GM21526 (cell line): ENCODE measurements at regions not wholly inside any gene's neighbourhood (a gene's known extent, or its start where the extent isn't known, plus 50 kb on each side); places are given as distances from the start of the nearest gene placed in this dataset.
"Not testable (repeated sequence)": the region's sequence is repeated elsewhere in the genome, so short reads cannot be mapped to it uniquely, and the experiment has no call there.

Source experiments
- ATAC-seq: cut with Tn5 transposase; IDR thresholded peaks from one replicate; pipeline ENCODE4 v1.9.1; 2021; ENCODE audit warnings: moderate library complexity; ENCODE audit not compliant: unreplicated experiment, low FRiP score

DNA sequence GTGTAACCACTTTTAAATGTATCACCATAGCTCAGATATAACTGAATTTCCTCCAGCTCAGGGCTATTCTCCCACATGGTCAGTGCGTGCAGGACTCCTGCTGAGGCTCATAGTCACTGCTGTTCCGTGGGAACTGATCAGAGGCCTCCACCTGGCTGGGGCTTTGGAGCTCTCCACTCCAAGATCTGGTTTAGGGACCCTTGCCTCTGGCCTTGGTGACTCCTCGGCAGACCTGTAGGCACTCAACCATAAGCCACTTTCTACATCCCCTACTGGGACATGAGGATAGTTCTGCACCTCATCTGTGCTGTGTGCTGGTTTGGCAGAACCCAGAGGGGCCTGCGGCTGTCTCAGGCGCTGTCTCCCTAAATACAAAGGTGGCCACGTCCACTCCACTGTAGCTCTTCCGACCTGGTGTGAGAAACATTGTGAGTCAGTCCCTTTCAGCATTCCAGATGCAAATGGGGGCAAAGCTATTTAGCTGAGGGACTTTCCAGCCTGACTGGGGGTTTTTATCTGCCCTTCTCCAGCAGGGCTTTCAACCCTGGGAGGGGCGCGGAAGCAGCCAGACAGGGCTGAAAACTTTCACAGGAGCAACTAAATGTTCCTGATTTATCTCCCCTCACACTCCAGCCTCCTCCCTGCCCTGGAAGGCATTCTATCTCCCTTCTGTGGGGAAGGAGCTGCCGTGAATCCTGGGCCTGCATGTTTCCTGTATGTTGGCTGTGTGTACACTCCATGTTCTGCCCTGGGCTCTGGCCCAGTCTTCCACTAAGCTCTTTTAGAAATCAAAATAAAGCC is 218.3 kb upstream of the DAAM1 start:
- ATAC-seq, result no peak

DNA sequence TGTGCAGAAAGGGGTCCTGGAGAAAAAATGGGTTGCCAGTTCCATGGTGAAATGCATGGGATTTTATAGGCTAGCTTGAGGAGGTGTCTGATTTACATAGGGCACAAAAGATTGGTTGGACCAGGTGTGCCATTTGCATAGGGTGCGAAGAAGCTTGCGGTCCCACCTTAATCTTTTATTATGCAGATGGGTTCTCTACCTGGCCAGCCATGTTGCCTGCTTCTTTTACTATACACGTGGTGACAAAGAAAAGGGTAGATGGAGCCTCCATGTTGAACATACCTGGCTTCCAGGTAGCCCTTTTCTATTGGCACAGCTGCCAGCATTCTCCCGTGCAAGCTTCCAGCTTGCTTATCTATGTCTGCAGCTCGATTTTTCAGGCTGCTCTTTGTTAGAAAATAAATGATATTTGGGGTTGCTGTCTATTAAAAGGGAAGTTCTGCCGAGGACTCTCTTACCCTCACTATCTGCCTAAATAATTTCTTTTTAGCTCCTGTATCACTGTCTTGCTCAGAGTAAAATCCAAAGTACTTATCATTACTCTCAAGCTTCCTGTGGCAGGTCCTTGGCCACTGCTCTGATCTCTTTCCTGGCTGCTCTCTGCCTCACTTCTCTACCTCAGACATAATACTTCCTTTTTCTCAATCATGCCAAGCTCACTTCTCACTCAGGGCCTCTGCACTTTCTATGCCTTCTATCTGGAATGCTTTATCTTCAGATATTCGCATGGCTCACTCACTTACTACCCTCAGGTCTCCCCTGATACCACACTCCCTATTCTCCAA is 216.0 kb upstream of the DAAM1 start:
- no peak for ATAC-seq

DNA sequence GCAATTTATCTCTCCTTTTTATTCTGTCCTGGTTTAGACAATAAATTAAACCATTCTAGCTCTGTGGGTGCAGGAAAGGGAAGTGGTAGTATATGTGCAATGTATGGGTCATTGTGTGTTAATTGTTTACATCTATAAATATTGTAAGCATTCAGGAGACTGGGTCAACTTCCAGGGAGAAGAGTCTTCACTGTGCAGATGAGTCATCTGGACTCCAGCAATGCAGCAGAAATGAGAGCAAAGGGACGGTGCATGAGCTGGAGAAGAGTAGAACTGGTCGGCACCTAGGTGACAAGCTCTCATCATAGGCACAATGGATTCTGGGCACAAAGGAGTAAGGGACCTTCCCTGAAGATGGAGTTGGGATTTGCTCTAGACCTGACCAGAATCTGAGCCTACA is 211.1 kb upstream of the DAAM1 start:
- ATAC-seq, result no peak

DNA sequence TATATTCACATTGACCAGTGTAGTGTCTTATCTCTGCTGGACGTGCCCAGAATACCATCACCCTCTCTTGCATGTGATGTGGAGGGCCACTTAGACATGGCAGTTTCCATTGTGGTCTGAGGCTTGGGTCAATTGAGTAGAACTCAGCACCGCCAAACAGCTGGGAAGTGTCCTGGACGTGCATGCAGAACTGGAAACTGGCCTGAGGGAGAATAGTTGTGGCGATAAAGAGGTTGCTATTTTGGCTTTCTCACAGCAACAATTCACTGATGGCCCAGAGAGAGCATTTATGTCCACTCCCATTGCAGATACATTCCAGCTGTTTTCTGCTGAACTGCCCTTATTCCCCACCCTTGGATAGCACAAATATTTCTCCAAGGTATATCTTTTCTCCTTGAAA is 210.1 kb upstream of the DAAM1 start:
- ATAC-seq, result no peak

DNA sequence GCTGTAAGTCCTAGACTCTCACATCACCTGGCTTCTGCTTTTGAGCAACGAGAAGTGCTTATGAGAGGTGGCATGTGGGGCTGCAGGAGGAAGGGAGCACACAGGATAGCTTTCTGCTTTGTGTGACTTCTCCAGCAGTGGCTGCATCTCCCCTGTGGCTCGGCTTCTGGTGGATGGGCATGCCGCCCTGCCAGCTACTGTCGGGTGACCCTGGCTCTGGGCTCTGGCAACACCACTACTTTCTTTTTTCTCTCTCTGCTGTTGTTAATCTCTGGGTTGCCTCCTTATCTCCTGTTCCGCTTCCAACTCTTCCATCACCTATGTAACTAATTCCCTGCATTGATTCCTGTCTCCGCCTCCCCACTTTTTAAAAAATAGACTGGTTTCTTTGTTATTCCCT is 209.1 kb upstream of the DAAM1 start:
- no peak for ATAC-seq

DNA sequence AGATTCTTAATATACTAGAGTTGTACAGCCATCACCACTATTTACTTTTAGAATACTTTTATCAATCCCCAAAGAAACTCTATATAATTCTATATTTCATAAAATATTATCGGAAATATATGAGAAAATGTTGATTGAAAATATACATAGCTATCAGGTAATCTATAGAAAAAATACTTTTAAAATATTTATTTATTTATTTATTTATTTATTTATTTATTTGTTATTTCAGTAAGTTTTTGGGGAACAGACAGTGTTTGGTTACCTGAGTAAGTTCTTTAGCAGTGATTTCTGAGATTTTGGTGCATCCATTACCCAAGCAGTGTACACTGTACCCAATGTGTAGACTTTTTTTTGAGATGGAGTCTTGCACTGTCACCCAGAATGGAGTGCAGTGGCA is 206.6 kb upstream of the DAAM1 start:
- ATAC-seq, result no peak

DNA sequence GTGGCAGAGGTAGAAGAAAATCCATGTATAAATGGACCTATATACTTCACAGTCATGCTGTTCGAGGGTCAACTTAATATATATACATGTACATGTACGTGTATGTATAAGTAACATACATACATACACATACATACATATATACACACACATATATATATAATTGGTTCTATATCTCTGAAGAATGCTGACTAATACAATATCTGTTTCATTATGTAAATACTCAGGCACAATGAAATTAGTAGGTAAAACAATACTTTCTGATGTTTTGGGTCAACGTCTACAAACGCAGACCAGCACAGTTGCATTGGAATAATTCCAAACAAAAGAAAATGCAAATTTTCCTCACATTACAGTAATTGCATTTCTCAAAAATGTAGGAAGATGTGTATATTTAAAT is 202.7 kb upstream of the DAAM1 start:
- no peak for ATAC-seq

DNA sequence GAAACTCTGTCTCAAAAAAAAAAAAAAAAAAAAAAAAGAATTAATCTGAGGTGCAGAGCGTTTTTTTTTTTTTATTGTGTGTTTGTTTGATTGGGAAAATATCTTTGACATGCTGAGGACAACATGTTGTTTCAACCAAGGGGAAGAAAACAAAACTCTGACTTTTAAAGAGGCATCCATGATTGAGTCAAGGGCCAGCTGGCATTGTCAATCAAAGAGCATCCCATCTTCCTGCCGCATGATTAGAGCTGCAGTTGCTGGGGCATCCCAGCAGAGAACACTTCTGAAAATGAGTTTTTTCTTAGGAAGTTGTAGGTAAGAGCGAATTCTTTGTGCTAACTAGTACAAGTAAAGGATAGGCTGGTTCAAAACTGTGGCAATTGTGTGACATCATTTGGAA is 200.9 kb upstream of the DAAM1 start:
- no peak for ATAC-seq

DNA sequence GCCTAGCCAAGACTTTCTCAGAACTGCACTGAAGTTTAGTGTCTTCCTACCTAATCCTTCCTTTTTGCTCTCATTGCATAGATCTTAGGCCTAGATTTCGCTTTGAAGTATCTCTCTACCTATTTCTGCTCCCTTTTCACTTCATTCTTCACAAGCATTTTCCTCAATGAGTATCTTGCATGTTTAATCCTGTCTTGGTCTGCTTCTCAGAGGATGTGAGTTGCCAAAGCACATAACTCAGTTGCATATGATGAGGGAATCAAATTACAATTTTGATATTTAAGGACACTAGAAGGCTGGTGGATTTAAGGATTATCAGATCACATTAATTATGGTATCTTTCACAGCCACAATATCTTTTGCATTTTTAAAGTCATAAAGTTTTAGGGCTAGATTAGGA is 195.5 kb upstream of the DAAM1 start:
- no peak for ATAC-seq

DNA sequence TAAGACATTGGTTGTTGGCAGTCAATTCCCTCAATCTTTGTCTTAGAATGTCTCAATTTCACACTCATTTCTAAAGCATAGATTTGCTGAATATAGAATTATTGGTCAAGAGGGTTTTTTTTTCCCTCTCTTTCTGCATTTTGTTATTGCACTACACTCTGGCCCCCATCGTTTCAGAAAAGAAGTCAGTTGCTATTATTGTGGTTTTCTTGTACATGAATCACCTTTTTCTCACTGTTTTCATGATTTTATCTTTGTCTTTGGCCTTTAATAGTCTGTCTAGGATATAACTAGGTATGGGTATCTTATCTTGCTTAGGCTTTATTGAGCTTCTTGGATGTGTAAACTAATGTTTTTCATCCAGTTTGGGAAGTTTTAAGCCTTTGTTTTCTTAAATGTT is 194.3 kb upstream of the DAAM1 start:
- no peak for ATAC-seq

DNA sequence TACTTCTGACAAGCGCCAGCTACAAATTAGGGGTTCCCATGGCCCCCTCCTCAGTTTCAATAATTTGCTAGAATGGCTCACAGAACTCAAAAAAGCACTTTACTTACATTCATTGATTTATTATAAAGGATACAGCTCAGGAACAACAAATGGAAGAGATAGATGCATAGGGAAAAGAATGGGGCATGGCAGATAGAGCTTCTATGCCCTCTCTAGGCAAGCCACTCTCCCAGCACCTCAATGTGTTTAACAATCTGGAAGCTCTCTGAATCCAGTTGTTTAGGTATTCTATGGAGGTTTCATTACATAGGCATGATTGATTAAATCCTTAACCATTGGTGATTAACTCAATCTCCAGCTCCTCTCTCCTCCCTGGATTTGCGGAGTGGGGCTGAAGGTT is 184.5 kb upstream of the DAAM1 start:
- no peak for ATAC-seq

DNA sequence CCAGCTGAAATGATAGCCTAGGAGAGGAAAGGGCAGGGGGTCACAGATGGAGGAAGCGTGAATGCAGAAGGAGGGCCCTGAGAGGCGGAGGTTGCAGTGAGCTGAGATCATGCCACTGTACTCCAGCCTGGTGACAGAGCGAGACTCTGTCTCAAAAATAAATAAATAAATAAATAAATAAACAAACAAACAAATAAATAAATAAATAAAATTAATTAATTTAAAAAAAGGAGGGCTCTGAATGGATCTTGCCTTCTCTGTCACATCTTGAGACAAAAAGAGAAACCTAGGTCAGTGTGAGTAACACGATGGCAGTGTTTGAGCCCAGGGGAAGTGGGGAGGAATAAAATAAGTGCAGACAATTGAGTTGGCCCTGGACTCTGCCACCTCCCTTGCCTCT is 182.3 kb upstream of the DAAM1 start:
- not testable (repeated sequence) for ATAC-seq

DNA sequence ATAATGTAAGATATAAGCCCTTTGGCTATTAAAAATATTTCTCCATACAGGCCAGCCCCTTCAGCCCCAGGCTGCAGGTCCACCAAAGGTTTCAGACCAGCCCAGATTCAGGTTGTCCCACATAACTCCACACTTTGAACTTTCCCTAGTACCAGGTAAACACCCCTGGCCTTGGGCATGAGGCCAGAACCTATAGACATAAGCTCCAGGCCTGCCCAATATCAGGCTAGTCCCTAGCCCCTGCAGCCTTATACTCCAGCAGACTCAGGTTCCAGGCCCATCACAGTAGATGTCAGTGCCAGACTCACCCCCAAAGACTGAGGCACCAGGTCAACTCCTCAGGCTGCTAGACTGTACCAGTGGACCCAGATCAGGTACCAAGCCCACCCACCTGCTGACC is 178.5 kb upstream of the DAAM1 start:
- ATAC-seq, result no peak

DNA sequence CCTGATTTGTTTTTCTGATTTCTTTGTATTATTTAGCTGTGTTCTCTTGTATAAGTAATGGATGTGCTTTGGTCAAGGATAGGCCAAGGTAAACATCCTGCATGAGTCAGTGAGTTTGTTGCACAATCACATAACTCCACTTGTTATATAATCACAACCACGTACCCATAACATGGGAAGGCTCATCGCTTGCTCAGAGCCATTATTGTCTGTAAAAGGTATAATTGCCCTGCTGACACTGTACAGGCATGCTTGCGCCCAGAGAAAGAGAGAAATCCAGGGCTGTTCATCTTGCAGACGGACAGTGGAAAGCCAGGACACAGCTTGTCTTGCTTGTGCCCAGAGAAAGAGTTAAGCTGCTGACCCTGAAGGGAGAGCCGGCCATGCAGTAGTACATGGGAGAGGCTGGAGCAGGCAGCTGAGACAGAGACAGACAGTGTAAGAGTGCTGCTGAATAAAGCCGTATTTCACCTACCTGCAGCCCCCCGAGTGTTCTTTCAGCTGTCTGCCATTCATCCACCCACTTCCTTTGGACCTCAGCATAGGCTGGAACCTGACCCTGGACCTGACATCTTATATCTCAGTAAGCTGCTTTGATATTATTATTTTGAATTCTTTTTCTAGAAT is 174.7 kb upstream of the DAAM1 start:
- no peak for ATAC-seq

DNA sequence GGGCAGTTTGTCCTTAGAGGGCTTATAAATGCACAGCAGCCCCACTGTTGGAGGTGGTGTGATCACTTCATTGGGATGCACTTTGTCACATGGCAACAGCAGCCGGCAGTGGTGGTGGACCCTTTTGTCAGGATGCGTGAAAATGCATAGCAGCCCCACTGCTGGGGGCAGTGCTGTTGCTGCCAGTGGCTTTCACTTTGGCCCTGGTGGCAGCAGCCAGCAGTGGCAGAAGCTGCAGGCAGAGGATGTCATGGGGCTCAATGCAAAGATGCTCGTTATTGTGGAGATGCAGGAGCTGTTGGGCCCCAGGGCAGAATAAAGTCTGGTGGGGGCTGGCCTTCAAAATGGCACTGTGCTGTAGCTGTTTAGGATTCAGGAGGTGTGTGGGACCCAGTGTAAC is 173.0 kb upstream of the DAAM1 start:
- ATAC-seq, result no peak

DNA sequence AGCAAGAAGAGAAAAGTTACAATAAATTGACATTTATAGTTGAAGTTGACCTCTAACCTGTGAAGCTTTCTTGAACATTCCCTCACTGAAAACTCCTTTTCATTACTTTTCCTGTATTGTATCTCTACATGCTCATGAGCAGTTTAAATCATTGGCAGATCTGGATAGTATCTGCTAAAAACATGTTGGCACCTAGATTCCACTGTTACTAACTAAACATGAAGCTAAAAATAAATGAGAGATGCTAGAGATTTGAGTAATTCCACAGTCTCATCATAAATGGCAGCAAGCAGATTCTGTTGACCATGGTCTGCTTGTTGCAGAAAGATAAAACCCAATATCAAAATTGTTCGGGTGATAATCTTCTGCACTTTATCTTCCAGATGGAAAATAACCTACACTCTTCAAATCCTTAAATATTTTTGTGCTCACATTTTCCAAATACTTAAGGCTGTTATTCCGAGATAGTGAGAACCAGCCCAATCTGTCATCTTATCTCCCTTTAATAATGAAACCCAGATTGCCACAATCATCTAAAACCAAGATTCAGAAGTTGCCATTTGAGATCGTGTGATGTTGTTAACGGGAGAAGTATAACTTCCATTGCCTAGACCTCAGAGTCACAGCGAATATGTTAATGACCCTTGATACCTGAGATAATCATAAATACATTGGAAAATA is 171.0 kb upstream of the DAAM1 start:
- ATAC-seq, result no peak

DNA sequence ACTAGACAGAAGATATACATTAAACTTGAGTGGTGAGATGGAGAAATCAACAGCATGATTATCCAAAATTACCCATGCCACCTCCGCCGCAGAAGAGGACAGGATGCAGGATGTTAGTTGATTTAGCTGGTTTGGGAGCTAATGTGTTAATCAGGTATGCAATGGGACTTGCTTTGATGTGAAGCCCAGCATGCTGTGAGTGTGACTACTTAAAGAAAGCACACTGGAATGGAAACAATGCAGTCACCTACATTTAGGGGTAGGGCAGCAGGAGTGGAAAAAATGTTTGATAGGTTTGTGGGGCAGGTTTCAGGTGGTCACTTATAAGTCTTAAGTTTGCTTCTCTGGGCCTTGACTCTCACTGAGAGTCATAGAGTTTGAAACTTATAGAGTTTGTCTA is 170.0 kb upstream of the DAAM1 start:
- no peak for ATAC-seq

DNA sequence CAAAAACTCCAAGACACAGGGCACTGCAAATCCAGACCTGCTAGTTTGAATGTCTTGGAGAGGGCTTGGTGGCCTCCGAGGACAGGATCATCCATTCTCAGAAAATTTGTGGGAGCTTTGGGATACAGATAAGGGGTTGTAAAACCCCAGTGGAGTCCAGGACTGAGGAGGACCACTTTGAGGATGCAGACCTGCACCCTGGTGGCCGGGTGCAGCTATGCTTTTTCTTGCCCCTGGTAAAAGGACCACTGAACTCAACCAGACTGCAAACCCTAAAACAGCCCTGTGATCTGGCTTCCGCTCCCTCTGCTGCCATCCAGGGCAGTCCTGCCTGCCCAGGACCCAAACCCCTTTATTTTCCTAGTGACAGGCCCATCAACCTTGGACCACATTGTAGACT is 169.5 kb upstream of the DAAM1 start:
- no peak for ATAC-seq

DNA sequence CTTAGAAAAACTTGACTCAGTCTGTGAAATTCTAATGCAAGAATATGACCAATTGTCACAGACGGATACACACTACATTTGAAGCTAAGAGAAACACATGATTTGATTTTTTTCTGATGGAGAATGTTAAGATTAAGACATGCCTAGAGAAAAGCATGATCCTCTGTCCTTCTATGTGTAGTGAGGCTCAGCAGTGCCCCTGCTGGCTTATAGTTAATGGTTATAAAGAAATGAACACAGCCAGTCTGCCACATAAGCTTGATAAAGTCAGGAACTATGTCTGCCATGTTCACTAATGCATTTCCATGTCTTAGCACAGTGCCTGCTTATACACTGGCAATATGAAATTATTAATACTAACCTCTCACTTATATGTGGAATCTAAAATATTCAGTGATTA is 168.1 kb upstream of the DAAM1 start:
- ATAC-seq, result no peak

DNA sequence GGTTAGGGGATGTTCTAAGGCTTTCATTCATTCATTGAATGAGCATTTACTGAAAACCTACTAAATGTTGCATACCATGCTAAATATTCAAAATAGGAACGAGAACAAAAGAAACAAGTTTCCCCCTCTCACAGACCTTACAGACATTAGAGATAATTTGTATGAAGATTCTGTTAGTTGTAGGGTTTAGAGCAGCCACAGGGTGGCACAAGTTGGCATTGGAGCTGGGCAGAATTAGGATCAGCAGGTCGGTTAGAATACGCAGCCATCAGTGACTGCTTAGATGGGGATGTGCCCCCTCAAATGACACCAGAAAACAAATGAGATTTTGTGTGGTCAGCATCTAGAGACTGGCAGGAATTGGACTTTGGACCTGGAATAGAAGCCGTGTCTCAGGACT is 166.3 kb upstream of the DAAM1 start:
- ATAC-seq, result no peak

DNA sequence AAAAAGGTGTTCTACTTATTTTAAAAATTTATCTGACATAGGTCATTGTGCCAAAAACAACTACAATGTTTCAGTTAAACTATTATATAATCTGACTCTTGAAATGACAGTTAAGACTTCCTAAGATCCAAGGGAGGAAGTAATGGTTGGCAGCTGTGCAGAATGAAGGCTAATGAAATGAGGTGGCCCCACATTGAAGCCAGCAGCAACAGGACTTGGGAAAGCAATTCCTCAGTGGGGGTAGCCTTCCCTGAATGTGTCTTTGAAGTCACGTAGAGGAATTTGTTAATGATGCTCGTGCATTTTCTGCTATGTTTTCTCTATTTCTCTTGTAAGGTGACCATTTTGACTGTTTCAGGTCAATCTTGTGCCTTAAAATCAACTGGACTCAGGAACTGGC is 162.4 kb upstream of the DAAM1 start:
- ATAC-seq, result no peak
